ENCODE measurements at regions not wholly inside any gene's neighbourhood (a gene's known extent, or its start where the extent isn't known, plus 50 kb on each side); places are given as distances from the start of the nearest gene placed in this dataset.

GRCh38 chr1:55696891-55697290 is 481.7 kb upstream of the USP24 start:
- no peak for DNase-seq

DNA sequence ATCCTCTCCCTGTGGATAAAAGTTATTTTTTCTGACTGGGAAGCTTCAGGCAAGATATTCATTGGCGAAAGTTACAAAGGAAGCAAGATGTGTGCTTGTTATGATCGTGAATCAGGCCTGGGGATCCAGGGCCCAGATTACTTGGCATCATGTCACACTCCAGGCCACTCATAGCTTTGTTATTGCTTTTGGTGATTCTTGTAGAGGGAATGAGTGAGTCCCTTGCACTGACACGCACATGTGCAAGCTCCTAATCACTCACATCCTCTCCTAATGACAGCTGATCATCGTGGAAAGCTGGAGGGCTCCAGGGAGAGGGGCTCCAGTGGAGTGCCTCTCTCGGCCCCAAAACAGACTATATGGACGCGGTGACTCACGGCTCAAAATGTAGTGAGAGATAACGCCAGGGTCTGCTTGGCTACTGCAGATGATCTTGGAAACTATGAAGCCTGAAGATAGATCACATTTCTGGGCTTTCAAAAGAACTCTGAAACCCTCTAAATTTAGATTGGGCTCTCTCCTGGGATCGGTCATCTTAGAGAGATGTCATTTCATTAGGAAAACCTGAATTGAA is 481.1 kb upstream of the USP24 start:
- DNase-seq = no peak

GRCh38 chr1:55695552-55695951 is 480.4 kb upstream of the USP24 start:
- DNase-seq = no peak

GRCh38 chr1:55695151-55695550 is 480.0 kb upstream of the USP24 start:
- DNase-seq = no peak

- DNase-seq = no peak
Observed at GRCh38 chr1:55694310-55694801, 479.2 kb upstream of the USP24 start.

- no peak for DNase-seq
Observed at GRCh38 chr1:55692726-55693125, 477.6 kb upstream of the USP24 start.

- DNase-seq = no peak
Observed at GRCh38 chr1:55690366-55690765, 475.2 kb upstream of the USP24 start.

- no peak for DNase-seq
Observed at GRCh38 chr1:55689800-55690199, 474.6 kb upstream of the USP24 start.

GRCh38 chr1:55685560-55685959 is 470.4 kb upstream of the USP24 start:
- no peak for DNase-seq

DNA sequence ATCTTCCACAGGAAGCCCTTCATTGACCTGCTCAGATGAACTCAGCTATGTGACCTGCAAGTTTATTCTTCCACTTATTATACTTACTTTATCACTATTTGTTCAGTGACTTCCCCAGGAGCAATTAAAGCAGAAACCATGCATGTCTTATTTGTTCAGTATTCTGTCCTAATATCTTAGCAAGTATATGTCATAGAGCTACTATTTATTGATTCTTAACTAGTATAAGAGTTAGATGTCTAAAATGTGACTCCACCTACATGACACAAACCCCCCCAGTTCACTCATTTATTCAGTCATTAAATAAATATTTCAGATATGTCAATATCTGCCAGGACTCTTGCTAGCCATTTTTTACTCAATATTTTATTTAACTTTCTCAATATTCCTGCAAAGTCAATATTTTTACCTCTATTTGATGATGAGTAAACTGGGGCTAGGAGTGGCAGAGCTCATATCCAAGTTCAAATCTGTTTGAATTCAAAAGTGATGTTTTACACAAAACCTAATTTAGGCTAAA is 469.0 kb upstream of the USP24 start:
- no peak for DNase-seq

GRCh38 chr1:55682198-55682597 is 467.0 kb upstream of the USP24 start:
- DNase-seq = no peak

GRCh38 chr1:55679971-55680370 is 464.8 kb upstream of the USP24 start:
- DNase-seq = no peak

DNA sequence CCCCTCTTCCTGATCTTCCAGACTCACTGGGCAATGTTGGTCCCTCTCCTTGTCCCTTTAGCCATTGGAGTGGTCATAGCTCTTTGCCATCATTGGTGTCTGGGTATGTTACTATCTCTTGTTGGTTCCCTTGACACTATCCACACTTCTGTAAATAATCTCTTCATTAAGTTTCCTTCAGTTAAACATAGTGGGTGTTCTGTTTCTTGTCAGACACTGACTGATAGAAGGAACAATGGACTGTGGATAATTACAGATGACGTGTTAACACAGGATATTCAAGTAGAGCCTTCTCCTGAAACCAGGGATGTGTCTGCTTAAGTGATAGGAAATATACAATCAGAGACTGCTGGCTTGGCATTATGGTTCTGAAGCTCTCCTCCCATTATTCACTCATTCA is 458.3 kb upstream of the USP24 start:
- no peak for DNase-seq

DNA sequence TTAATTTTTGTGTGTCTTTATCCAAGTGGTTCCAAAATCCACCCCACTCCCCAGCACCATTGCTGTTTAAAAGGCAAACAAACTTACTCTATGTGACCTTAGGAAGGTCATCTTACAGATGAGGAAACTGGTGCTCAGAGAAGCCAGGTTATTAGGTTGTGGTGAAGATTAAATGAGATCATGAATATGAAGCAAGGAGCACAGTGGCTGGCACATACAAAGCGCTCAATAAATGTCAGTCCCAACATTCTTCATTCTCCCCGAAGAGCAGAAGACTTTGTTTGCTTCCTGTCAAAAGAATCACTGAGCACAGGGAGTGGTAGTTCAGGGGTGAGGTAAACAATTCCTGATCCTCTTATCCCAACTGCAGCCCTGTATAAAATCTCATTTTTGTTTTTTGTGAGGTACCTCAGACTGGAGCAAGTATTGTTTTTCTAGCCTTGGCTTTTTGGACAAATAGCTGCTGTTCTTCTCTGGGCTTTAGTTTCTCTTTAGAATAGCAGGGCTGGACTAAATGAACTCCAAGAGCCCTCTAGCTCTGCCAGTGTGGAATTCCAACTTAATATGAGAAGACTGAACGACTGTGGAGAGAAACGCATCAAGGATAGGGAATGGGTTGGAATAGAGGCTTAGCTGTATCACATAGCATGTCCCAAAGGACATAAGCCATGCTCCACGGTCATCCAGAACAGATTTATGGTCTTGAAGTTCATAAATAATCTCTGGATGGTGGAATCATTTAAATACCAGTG is 455.3 kb upstream of the USP24 start:
- DNase-seq = peak in 1 of 56 donors; percentile 15

DNA sequence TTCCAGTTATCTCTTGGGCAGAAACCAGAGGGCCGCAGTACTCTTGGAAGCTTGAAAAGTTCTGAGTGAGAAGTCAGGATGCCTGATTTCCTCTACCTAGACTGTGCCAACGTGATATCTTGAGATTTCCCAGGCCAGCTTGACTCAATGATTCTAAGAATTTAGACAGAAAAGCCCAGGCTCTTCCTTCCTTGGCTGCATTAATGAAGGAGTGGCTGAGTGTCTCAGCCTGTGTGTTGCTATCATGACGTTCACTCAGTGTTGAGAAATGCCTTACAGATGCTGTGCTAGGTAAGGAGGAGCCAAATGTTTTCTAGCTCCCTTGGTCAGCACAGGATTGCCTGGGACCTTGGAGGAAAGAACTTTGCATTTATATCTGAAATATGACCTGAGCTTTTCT is 454.1 kb upstream of the USP24 start:
- no peak for DNase-seq

- no peak for DNase-seq
Observed at GRCh38 chr1:55662875-55663274, 447.7 kb upstream of the USP24 start.

- no peak for DNase-seq
Observed at GRCh38 chr1:55658917-55659316, 443.8 kb upstream of the USP24 start.

GRCh38 chr1:55654750-55655149 is 439.6 kb upstream of the USP24 start:
- DNase-seq = no peak

DNA sequence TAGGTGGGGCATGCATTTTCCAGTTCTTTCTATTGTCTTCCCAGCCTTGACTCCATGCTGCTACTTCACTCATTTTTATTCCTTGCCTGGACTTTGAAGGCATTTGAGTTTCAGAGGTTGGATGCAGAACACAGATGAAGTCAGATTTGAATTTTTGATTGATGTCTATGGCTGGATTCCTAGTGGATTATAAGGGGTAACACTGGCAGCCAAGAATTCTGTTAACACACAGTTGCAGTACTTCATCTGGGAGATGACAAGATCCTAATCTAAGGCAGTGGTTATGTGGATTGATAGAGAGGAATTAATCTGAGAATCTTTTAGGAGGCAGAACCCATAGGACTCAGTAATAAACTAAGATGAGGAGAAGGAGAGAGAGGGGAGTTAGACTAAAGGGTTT is 439.0 kb upstream of the USP24 start:
- no peak for DNase-seq

- peak in 19 of 56 donors; percentile 1 to 63 (median 6) for DNase-seq
Observed at GRCh38 chr1:55650444-55650843, 435.3 kb upstream of the USP24 start.

GRCh38 chr1:55646181-55646580 is 431.0 kb upstream of the USP24 start:
- DNase-seq = no peak

DNA sequence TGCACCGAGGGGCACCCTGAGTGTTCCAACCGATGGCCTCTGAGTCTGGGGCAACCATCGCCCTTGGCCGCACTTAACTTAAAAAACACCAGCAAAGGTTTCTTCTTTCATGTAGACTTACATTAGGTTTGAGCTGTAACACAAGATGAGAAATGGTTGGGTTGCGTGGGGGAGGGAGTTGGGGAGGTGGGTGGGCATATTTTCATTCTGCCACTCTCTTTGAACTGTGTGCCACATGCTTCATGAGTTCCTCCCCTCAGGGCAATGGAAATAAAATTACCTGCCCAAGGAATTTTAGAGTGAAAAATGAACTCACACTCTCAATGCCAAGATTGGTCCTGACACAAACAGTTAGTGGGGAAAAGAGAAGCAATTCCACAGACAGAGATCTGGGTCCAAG is 430.1 kb upstream of the USP24 start:
- DNase-seq = no peak

GRCh38 chr1:55641947-55642346 is 426.8 kb upstream of the USP24 start:
- DNase-seq = no peak
